ENCODE measurements at regions not wholly inside any gene's neighbourhood (a gene's known extent, or its start where the extent isn't known, plus 50 kb on each side); places are given as distances from the start of the nearest gene placed in this dataset.

GRCh38 chr4:115660465-115660864, 547.0 kb upstream of the NDST4 start:
- TF ChIP-seq CTCF (IDR thresholded peaks at IDR 0.05) (no peak), POLR2AphosphoS5 (IDR thresholded peaks at IDR 0.05) (no peak), EP300 (IDR thresholded peaks at IDR 0.05) (no peak)

Measured in sigmoid colon (tissue), 4 donors.